ENCODE measurements at regions not wholly inside any gene's neighbourhood (a gene's known extent, or its start where the extent isn't known, plus 50 kb on each side); places are given as distances from the start of the nearest gene placed in this dataset.
A peak's percentile ranks its signal among the peaks of the same experiment; 100 is the strongest.

DNA sequence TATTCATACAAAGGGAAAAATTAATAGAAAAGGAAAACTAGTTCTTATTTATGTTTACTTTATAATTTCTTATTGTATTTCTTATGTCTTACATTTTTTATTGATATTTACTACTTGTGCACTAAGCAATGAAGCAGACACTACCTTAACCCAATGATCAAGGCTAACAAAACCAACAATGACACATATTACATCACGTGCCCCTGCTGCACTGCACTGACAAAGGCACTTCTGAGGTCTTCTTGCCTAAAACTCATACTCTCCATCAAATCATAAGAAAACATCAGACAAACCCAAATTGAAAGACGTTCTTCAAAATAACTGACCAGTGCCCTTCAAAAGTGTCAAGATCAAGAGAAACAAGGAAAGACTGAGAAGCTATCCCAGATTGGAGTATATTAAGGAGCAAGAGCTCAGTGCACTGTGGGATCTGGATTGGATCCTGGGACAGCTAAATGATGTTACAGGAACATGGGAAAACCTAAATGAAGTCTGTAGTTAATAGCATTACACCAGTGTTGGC is 230.9 kb downstream of the AUH start:
- no peak for DNase-seq (ENCODE audit: low read depth in 2 of 2)

DNA sequence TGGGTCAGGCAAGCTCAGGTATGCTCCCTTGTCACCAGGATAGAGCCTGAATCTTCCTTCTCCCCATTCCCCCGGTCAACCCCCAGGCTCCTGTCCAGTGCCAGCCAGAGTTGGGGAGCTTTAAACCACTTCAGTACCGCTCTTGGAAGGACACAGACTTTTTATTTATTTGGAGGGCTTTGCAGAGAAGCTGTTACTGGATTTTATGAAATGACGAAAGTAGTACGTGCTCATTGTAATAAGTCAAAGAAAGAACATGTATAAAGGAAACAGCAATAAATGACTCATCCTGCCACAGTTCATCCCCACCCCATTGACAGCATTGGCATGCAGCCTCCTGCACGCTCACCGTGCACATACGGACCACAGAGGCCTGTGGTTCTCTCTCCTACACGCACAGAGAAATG is 230.3 kb downstream of the AUH start:
- peak; percentile 74 to 82 for DNase-seq (ENCODE audit: low read depth in 2 of 2)

DNA sequence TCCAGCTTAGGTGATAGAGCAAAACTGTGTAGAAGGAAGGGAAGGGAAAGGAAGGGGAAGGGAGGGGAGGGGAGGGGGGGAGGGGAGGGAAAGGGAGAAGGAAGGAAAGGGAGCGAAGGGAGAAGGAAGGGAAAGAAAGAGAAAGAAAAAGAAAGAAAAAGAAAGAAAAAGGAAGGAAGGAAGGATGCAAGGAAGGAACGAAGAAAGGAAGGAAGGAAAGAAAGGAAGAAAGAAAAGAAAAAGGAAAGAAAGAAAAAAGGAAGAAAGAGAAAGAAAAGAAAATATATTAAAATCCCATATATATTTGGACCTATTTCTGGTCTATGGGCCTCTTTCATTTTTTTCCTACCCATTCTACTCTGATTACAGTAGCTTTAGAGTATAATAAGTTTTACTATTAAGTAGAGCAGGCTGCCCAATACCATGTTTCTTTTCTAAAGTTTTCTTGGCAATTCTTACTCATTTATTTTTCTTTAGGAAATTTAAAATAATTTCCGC is 229.1 kb downstream of the AUH start:
- no peak for DNase-seq (ENCODE audit: low read depth in 2 of 2)

DNA sequence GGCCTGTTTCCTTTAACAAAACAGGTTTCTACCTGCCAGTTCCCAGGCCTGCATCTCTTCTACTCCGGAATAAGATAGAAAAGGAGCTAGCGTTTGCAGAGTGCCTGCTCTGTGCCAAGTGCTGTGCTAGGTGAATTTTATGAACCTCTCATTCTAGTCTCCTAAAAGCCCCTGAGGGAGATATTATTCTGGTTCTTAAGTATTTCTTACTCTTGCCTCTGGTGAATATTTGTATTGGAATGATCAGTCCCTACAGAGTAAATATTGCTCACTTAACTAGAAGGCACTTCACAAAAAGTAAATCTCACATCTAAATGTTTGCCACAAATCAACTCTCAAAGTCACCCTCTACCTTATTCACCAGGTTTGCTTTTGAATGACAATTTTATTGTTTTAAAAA is 227.1 kb downstream of the AUH start:
- DNase-seq (ENCODE audit: low read depth in 2 of 2): no peak

DNA sequence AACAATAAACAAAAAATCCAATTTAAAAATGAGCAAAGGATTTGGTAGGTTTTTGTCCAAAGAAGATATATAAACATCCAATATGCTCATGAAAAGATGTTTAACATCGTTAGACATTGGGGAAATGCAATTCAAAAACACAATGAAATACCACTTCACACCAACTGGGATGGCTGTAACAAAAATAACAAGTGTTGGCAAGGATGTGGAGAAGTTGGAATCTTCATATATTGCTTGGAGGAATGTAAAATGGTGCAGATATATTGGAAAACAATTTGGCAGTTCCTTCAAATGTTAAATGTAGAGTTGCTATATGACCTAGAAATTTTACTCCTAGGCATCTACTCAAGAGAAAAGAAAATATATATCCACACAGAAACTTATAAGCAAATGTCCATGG is 224.3 kb downstream of the AUH start:
- DNase-seq (ENCODE audit: low read depth in 2 of 2): no peak

DNA sequence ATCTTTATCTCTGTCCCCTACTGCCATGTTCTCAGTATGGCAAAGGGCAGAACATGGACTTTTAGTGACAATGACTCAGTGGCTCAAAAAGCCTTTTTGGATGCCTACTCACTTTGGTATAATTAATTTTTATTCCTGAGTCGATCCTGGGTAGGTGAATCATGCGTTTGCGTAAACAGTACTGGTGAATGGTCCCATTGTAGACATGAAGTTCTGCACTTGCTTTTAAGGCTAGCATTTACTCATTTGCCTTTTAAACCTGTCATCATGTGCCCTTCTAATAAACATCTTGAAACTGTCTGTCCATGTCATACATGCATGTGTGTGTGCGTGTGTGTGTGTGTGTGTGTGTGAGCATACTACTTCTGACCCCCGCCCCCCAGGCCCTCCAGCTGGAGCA is 223.0 kb downstream of the AUH start:
- no peak for DNase-seq (ENCODE audit: low read depth in 2 of 2)

DNA sequence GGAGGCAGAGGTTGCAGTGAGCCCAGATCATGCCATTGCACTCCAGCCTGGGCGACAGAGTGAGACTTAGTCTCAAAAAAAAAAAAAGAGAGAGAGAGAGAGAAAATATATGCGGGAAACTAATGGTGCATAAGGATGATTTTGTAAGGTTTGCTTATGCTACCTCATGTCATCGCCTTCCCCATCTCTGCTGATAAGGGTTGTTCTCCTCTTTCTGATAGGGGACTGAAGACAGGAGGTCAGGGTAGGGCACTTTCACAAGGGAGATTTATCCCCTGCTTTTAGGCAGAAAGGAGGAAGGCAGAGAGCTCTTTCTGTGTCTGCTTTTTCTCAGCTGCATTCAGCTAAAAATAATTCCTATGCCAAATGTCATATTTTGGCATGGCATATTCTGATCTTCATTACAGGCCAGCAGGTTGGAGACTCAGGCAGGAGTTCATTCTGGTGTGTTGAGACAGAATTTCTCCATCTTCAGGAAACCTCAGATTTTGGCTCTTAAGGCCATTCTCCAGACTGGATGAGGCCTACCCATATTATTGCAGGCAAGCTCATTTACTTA is 220.2 kb downstream of the AUH start:
- DNase-seq (ENCODE audit: low read depth in 2 of 2): no peak

DNA sequence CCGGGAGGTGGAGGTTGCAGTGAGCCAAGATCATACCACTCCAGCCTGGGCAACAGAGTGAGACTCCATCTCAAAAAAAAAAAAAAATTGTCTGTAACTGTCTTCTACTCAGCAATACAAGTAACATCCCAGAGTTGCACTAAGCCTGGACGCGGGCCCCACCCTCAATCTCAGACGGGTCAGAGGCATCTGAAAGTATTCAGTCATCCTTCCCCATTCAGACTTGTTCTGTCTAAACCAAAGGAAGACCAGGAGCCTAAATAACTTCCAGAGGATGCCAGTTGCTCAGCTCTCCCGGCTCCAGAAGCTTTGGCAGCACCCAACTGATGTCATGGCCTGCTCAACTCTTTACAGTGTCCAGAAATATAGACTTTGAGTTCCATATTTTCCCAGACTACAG is 218.6 kb downstream of the AUH start:
- DNase-seq (ENCODE audit: low read depth in 2 of 2): no peak

DNA sequence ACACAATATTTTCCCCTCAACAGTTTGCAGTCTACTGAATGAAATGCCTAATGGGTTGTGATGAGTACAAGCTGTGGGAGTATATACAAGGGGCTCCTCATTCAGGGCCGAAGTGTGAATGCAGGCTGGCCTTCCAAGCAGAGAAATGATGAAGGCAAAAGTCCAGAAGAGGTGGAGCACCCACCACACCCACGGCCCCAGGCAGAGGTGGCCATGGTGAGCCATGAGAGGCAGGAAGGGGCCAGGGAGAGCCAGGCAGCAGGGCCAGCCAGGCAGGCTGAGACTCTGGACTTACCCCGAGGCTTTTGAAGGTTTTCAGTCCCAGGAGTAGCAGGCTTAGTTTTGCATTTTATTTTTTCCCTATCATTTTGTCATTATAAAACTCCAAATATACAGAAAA is 218.1 kb downstream of the AUH start:
- DNase-seq (ENCODE audit: low read depth in 2 of 2): no peak

DNA sequence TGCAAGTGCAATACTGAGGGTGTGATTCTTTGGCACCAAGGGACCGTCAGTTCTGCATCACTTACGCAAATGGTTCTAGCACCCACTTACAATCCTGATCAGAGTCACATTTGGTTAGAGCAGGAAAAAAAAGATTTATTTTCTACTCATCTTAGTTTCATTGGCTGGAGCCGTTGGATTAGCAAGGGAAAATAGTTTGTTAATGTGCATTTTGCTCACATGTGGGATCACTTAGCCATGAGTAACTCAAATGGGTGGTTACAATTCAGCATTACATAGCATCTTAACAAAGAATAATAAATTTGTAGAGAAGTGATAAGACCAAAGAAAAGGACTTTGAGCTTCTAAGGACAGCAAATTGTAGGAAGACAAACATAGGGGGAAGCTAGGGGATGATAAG is 216.9 kb downstream of the AUH start:
- no peak for DNase-seq (ENCODE audit: low read depth in 2 of 2)

DNA sequence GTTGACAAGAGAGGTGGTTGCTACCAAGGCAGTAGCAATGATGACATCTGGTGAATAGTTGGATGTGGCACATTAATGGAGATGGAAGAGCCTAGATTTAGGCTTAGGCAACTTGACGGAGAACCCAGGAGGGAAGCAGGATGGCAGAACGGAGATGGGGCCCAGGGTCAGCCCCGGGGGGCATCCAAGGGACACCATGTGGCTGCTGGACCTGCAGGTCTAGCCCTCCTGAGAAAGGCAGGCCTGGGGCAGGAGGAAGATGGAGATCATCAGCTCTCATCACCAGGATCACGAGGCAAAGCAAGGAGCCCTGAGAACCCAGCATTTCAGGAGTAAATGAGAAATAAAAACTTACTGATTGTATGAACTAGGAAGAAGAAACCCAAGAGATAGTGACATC is 216.2 kb downstream of the AUH start:
- no peak for DNase-seq (ENCODE audit: low read depth in 2 of 2)

DNA sequence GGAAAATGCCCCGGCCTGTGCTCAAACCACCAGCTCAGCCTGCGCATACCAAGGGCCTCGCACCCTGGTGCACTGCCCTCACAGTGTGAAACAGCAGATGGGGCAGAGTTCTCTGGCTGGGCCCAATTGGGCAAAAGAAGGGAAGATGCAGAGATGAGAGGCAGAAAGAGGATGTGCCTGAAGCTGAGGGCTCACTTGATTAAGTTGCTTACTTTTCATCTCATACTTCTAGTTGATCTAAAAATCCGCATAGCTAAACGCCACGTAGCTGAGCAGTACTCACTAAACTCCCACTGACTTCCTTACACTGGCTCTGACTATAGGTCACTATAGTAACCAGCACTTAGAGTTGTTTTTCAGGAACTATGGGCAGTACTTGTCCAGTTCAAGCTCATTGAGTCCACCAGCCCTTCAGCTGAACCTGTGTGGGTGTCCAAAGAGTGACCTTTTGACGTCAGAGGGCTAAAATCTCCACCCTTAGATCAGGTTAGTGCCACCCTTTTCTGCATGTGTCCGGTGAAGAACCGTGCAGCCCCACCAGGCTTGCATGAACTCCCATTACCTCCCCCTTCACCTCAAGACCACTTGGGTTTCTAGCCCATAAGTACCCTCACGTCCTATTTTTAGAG is 215.2 kb downstream of the AUH start:
- no peak for DNase-seq (ENCODE audit: low read depth in 2 of 2)

DNA sequence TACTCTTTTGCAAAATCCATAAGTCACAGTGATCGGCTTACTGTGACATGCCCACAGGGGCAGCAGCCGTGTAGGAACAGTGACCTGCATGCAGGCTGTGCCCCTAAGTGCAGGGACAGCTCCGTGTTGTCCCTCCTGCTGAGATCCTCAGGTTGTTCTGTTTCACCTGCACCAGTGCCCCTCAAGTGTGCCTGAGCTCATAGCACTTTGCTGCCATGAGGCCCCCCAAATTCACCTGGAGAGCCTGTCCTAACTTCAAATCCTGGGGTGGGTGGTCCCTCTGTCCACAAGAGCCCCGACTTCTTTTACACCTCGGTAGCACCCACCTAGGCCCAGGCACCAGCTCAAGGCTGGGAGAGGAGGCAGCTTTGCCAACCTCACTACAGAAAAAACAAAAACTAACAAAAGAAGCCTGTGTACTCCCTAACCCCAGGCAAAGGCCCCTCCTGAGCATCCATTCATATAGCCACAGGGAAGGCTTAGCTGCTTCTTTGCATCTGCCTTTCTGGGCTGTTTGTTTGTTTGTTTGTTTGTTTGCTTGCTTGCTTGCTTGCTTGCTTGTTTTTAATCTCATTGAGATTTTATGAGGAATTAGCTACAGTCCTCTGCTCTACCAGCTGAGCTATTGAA is 214.5 kb downstream of the AUH start:
- no peak for DNase-seq (ENCODE audit: low read depth in 2 of 2)

DNA sequence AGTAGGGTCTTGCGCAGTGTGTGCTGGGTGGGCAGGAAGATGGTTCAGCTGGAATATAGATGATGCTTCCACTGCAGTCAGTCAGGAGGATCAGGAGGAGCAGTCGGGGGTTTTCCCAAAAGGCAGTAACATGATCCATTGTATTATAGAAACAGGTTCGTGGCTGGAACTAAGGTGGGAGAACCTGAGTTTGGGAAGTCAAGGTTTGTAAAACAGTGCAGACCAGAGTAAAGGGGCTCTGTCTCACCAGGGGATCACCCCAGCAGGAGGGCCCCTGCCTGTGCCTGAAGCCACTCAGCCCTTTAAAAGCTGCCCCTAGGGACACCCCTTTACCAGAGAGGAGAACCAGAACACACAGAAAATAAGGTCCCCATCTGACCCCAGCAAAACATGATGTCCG is 213.4 kb downstream of the AUH start:
- DNase-seq (ENCODE audit: low read depth in 2 of 2): no peak

DNA sequence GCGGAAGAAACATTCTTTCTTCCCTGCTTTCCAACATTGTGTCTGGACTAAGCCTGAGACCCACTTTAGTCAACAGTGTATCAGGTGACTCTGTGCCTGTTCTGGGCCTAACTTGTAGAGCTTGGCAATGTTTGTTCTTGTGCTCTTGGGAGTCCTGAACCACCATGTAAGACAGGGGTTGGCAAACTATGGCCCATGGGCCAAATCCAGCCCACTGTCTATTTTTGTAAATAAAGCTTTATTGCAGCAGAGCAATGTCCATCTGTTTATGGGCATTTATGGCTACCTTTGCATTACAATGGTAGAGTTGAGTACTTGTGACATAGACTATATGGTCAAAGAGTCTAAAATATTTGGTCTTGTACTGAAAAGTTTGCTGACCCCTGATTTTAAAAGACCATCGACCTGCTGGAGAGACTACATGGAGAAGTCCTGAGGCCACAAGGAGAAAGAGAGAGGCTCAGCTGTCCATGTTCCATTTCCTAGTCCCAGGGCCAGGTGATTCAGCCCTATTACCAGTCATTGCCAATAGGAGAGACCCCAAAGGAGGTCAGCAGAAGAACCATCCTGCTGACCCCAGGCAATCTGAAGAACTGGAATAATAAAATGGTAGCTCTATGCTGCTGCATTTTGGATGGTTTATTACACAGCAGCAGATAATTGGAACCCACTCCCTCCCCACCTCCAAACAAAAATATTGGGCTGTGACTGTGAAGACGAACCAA is 211.3 kb downstream of the AUH start:
- no peak for DNase-seq (ENCODE audit: low read depth in 2 of 2)

DNA sequence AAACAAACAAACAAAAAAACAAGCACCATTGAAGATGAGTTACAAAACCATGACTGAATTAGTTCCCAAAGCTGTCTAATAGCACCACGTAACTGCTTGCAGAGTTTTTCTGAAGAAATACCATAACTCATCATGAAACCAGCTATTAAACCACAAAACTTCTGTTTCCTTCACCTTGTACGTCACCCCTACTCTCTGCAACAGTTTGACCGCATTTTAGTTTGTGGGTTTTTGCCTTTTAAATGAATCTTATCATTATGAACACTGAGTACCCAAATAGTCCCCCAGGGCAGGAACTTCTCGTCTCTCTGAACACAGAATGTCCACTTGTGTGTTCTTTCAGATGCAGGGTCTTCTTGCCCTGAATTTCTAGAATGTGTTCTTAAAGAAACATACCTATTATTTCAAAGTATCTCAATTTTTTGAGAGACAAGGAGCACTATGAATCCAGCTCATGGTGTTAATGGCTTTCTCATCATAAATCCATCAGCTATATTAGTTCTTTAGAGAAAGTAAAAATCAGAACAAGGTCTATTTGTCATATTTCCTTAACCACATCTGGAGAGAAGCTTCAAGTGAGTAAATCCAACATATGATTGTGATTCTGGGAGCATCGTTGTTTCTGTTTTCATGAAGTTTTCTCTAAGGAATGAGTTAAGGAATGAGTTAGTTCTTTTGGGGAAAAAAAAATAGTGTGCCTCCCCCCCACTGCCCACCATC is 210.6 kb downstream of the AUH start:
- no peak for DNase-seq (ENCODE audit: low read depth in 2 of 2)

DNA sequence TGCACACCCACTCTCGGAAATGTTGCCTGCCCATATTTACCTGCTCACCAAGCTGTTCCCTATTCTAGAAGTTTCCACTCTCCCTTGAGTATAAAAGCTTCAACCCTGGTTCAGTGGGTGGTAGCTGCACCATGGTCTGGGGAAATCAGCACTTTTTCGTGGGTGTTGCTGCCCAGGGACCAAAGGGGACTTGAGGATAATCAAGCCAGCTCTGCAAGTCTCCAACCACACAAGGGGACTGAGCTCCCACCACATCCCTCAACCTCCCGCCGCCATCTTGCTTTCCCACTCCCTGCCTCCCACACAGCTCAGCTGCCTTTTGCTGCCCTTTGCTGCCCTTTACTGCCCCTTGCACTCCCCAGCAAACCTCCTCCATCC is 210.0 kb downstream of the AUH start:
- no peak for DNase-seq (ENCODE audit: low read depth in 2 of 2)

DNA sequence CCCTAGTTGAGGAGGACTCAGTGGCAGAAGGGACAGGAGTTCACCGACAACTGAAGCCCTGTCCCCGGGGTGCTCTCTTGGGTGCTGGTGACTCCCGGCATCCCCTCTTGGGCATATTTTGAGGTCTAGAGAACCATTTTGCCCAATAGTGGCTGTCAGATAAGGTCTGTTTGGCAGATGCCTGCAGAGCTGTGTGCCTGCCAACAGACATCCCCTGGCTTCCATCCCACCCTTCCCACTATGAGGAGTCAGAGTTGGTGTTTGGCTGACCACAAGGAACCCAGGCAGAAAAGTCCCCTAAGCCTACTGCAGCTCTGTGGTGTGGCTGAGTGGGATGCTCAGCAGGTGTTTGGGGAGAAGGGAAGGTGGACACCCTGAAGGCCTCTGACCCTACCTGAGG is 207.0 kb downstream of the AUH start:
- DNase-seq (ENCODE audit: low read depth in 2 of 2): no peak

DNA sequence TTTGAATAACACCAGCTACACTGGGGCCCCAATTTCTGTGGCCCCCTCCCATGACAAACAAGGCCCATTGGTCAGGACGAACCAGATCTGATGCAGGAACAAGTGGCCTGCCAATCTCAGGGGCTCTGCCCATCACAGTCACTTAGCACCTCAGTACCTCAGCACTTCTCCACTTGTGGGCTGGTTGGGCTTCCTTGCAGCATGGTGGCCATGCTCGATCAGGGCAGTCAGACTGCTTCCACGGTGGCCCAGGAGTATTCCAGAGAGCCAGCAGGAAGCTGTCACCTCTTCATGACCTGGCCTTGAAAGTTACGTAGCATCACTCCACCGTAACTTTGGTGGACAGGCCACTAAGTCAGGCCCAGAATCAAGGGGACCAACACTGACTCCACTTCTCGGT is 206.5 kb downstream of the AUH start:
- no peak for DNase-seq (ENCODE audit: low read depth in 2 of 2)

DNA sequence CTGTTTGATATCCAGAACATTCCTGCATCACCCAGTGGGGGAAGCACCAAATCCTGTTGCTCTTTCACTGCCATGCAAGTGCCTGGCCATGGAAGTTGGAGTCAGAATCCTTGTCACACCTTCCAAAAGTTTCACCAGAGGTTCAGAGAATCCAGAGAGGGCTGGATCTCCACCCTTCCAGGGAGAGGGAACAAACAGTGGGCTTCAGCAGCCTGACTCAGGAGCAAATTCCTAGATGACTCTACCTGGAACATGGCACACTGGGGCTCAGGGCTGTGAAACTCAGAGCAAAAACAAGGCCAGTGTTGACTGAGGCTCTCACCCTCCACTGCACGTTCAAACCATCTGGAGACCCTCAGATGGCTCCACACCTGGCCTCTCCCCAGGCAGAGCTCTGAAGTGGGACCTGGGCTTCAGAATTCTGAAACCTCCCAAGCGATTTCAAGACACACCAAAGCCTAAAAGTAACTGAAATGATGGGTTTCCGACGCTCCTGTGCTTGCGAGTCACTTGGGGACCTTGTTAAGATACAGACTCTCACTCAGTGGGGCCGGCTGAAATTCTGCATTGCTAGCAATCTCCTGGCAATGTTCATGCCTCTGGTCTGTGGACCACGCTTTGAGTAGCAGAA is 205.9 kb downstream of the AUH start:
- DNase-seq (ENCODE audit: low read depth in 2 of 2): no peak

DNA sequence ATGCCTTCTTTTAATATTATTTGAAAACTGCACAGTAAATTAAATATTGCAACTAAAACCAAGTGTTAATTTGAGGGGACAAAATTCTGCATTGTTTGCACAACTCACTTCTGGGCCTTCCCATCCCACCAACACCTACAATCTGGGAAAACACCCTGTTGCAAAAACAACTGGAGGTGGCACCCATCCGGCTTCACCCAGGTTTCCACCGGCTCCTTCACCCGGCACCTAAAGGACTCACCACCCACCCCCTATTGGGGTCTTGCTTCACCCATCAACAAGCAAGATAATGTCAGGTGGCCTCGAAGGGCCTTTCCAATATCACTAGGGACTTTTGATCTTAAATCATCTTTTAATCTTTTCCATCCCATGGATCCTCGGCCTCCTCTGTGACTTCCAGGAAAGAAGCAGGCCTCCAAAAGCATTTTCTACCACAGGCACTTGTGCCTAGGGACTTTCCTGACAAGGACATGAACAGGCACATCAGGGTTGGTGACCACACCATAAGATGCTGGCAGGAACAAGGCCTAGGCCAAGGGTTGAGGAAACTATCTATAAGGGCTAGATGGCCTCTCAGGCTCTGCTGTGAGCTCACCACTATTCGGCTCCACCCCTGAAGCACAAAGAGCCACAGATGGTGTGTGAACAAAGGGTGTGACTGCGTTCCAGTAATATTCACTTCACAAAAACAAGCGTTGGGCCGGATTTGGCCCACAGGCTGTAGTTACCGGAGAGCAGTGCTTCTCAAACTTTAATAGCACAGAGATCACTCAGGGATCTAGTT is 205.1 kb downstream of the AUH start:
- DNase-seq (ENCODE audit: low read depth in 2 of 2): no peak
